ENCODE measurements at regions not wholly inside any gene's neighbourhood (a gene's known extent, or its start where the extent isn't known, plus 50 kb on each side); places are given as distances from the start of the nearest gene placed in this dataset.

- H3K4me1 Mint-ChIP-seq (ENCODE audit: low read depth, unreplicated experiment): no peaks in the 10 kb centered on the region
- CTCF ChIA-PET: no interaction called here
Observed at GRCh38 chr10:53127686-53128085, 355.1 kb upstream of the MBL2 start.

GRCh38 chr10:53123311-53123710 is 350.7 kb upstream of the MBL2 start:
- Mint-ChIP-seq H3K4me3 (ENCODE audit: low read depth, unreplicated experiment) (no peak overlapping the region), H3K4me1 (ENCODE audit: low read depth, unreplicated experiment) (no peaks in the 10 kb centered on the region), H3K27ac (ENCODE audit: unreplicated experiment) (no peak overlapping the region), H3K36me3 (ENCODE audit: insufficient read depth, unreplicated experiment) (no peaks in the 10 kb centered on the region), H3K9me3 (ENCODE audit: low read depth, unreplicated experiment) (no peaks in the 10 kb centered on the region), H3K27me3 (ENCODE audit: unreplicated experiment) (no peaks in the 10 kb centered on the region)
- CTCF ChIA-PET: no interaction called here
- BruUV-seq (replicated peaks): no TSS peak
- no peak for DNase-seq
- intact Hi-C loops (cut with micrococcal nuclease; ENCODE audit: unreplicated experiment): no loop called here
- TF ChIP-seq CTCF (IDR thresholded peaks at IDR 0.05; ENCODE audit: unreplicated experiment): no peak

More at GRCh38 chr10:53127686-53128085, 355.1 kb upstream of the MBL2 start:
- Mint-ChIP-seq H3K4me3 (ENCODE audit: low read depth, unreplicated experiment) (no peak overlapping the region), H3K27me3 (ENCODE audit: unreplicated experiment) (no peaks in the 10 kb centered on the region), H3K27ac (ENCODE audit: unreplicated experiment) (no peak overlapping the region), H3K9me3 (ENCODE audit: low read depth, unreplicated experiment) (no peaks in the 10 kb centered on the region), H3K36me3 (ENCODE audit: insufficient read depth, unreplicated experiment) (no peaks in the 10 kb centered on the region)
- BruUV-seq (replicated peaks): no TSS peak
- intact Hi-C loops (cut with micrococcal nuclease; ENCODE audit: unreplicated experiment): no loop called here
- no peak for DNase-seq
- no peak for TF ChIP-seq CTCF (IDR thresholded peaks at IDR 0.05; ENCODE audit: unreplicated experiment)

GRCh38 chr10:53122281-53122680 is 349.7 kb upstream of the MBL2 start:
- TF ChIP-seq CTCF (IDR thresholded peaks at IDR 0.05; ENCODE audit: unreplicated experiment): no peak
- no peaks in the 10 kb centered on the region for H3K27me3 Mint-ChIP-seq (ENCODE audit: unreplicated experiment)
- no peak for DNase-seq
- CTCF ChIA-PET: no interaction called here
- H3K4me1 Mint-ChIP-seq (ENCODE audit: low read depth, unreplicated experiment): no peaks in the 10 kb centered on the region
- H3K9me3 Mint-ChIP-seq (ENCODE audit: low read depth, unreplicated experiment): no peaks in the 10 kb centered on the region
- no peaks in the 10 kb centered on the region for H3K36me3 Mint-ChIP-seq (ENCODE audit: insufficient read depth, unreplicated experiment)
- H3K27ac Mint-ChIP-seq (ENCODE audit: unreplicated experiment): no peak overlapping the region
- H3K4me3 Mint-ChIP-seq (ENCODE audit: low read depth, unreplicated experiment): no peak overlapping the region
- no TSS peak for BruUV-seq (replicated peaks)
- intact Hi-C loops (cut with micrococcal nuclease; ENCODE audit: unreplicated experiment): no loop called here

- Mint-ChIP-seq H3K27me3 (ENCODE audit: unreplicated experiment) (no peaks in the 10 kb centered on the region), H3K36me3 (ENCODE audit: insufficient read depth, unreplicated experiment) (no peaks in the 10 kb centered on the region), H3K4me1 (ENCODE audit: low read depth, unreplicated experiment) (no peaks in the 10 kb centered on the region), H3K9me3 (ENCODE audit: low read depth, unreplicated experiment) (peaks cover 6% of the 10 kb centered on the region), H3K4me3 (ENCODE audit: low read depth, unreplicated experiment) (no peak overlapping the region), H3K27ac (ENCODE audit: unreplicated experiment) (no peak overlapping the region)
- CTCF ChIA-PET: no interaction called here
- TF ChIP-seq CTCF (IDR thresholded peaks at IDR 0.05; ENCODE audit: unreplicated experiment): no peak
- no TSS peak for BruUV-seq (replicated peaks)
- intact Hi-C loops (cut with micrococcal nuclease; ENCODE audit: unreplicated experiment): no loop called here
- no peak for DNase-seq
Observed at GRCh38 chr10:53115660-53116059, 343.1 kb upstream of the MBL2 start.

GRCh38 chr10:53111529-53111928 is 338.9 kb upstream of the MBL2 start:
- CTCF ChIA-PET: no interaction called here
- Mint-ChIP-seq H3K36me3 (ENCODE audit: insufficient read depth, unreplicated experiment) (no peaks in the 10 kb centered on the region), H3K27me3 (ENCODE audit: unreplicated experiment) (no peaks in the 10 kb centered on the region), H3K4me3 (ENCODE audit: low read depth, unreplicated experiment) (no peak overlapping the region), H3K4me1 (ENCODE audit: low read depth, unreplicated experiment) (no peaks in the 10 kb centered on the region), H3K27ac (ENCODE audit: unreplicated experiment) (no peak overlapping the region), H3K9me3 (ENCODE audit: low read depth, unreplicated experiment) (peaks cover 7% of the 10 kb centered on the region)
- no peak for TF ChIP-seq CTCF (IDR thresholded peaks at IDR 0.05; ENCODE audit: unreplicated experiment)
- peak; percentile 16 for DNase-seq
- intact Hi-C loops (cut with micrococcal nuclease; ENCODE audit: unreplicated experiment): no loop called here
- no TSS peak for BruUV-seq (replicated peaks)

Data from Calu3 (cell line).